K562 (cell line): ENCODE measurements at regions not wholly inside any gene's neighbourhood (a gene's known extent, or its start where the extent isn't known, plus 50 kb on each side); places are given as distances from the start of the nearest gene placed in this dataset.

Source experiments
- AFF4 ChIP-seq: sonication (generic); formaldehyde crosslinking; IDR thresholded peaks from 2 replicates; pipeline ENCODE4 v1.8.0; 2023; ENCODE audit warnings: mild to moderate bottlenecking, missing genetic modification reagents
- CHD2 ChIP-seq: IDR thresholded peaks from 2 replicates; pipeline ENCODE4 v1.6.1; 2011; ENCODE audit warnings: low read depth, low read length
- CTCF ChIP-seq, 3 experiments: IDR thresholded peaks in 2 of 3; conservative IDR thresholded peaks in 1 of 3; 2 replicates each; pipeline ENCODE4 v1.5.1; 2011 to 2012; ENCODE audit warnings: low read length in 3 of 3, mild to moderate bottlenecking in 3 of 3, control low read depth in 2 of 3, improper control_type of control experiment in 1 of 3, inconsistent platforms in 1 of 3, low read depth in 1 of 3, mixed read lengths in 1 of 3, moderate library complexity in 1 of 3; ENCODE audit not compliant: insufficient read depth in 2 of 3
- FOXK1 ChIP-seq: sonication (generic); formaldehyde crosslinking; IDR thresholded peaks from 2 replicates; pipeline ENCODE4 v1.8.0; 2022; ENCODE audit warnings: missing genetic modification reagents, mild to moderate bottlenecking, borderline replicate concordance
- MAFF ChIP-seq: IDR thresholded peaks from 2 replicates; pipeline ENCODE4 v1.6.1; 2012; ENCODE audit warnings: low read length, improper control_type of control experiment
- POLR3A ChIP-seq: IDR thresholded peaks from 2 replicates; pipeline ENCODE4 v1.6.1; 2011; ENCODE audit warnings: borderline replicate concordance, mild to moderate bottlenecking, moderate library complexity; ENCODE audit not compliant: insufficient read length, insufficient read depth; ENCODE audit errors: extremely low read depth
- SIN3B ChIP-seq: fragments of 450-650 bp; IDR thresholded peaks from 2 replicates; pipeline ENCODE4 v1.6.1; 2017; ENCODE audit warnings: low read depth, mild to moderate bottlenecking, moderate library complexity
- SMAD1 ChIP-seq: fragments of 150-350 bp; IDR thresholded peaks from 2 replicates; pipeline ENCODE4 v1.6.1; 2014; ENCODE audit warnings: low read length, low read depth; ENCODE audit not compliant: partially characterized antibody
- TSC22D4 ChIP-seq: fragments of 450-650 bp; IDR thresholded peaks from 2 replicates; pipeline ENCODE4 v1.6.1; 2016; ENCODE audit warnings: missing genetic modification characterization, missing biosample characterization, control low read depth
- ZFP36 ChIP-seq: fragments of 150-350 bp; IDR thresholded peaks from 2 replicates; pipeline ENCODE4 v1.6.1; 2018; ENCODE audit warnings: low read length, low read depth; ENCODE audit not compliant: partially characterized antibody
- ZNF121 ChIP-seq: sonication (generic); formaldehyde crosslinking; conservative IDR thresholded peaks from 2 replicates; pipeline ENCODE4 v1.8.0; 2022; ENCODE audit warnings: missing genetic modification reagents
- ZNF384 ChIP-seq: IDR thresholded peaks from 2 replicates; pipeline ENCODE4 v1.6.1; 2012; ENCODE audit warnings: low read depth, low read length, improper control_type of control experiment
- ZNF551 ChIP-seq: fragments of 250-450 bp; sonication (Bioruptor Pico); IDR thresholded peaks from 2 replicates; pipeline ENCODE4 v1.5.0; 2021; ENCODE audit warnings: mild to moderate bottlenecking, moderate library complexity
- TF ChIP-seq, protein P1 (sequence below): sonication (generic); formaldehyde crosslinking; IDR thresholded peaks from 2 replicates; pipeline ENCODE4 v1.9.0; 2022; ENCODE audit warnings: mild to moderate bottlenecking, missing genetic modification reagents

DNA sequence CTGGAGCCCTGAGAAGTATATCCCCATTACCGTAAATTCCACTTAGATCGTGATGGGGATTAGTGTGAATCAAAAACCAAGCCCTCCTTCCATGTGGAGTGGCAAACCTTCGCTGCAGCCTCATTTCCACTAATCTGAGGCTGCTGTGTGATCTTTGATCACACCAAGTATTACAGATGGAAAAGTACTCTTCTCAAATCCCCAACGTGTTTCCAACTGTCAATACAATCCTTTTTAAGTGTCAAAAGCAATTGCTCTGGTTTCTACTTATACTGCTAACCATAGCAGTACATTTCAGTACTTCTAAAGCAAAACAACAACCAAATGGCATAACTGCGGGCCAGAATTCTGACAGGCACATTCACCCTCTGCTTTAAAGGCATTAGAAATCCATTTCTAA, 307.7 kb upstream of the ADAMTS16 start:
- TF ChIP-seq FOXK1 (CRISPR knock-in tag), result no peak
- no peak for TF ChIP-seq AFF4 (CRISPR knock-in tag)
- no peak for TF ChIP-seq ZNF551 (CRISPR knock-in tag)
- TF ChIP-seq, protein P1, sequence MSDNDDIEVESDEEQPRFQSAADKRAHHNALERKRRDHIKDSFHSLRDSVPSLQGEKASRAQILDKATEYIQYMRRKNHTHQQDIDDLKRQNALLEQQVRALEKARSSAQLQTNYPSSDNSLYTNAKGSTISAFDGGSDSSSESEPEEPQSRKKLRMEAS (CRISPR knock-in tag), result no peak
- no peak for TF ChIP-seq CHD2
- no peak for TF ChIP-seq SMAD1
- TF ChIP-seq ZNF121 (CRISPR knock-in tag), result no peak
- TF ChIP-seq SIN3B, result no peak
- TF ChIP-seq CTCF (IDR thresholded peaks at IDR 0.05 in 2 of 3, conservative IDR thresholded peaks at IDR 0.05 in 1 of 3; ENCODE audit: insufficient read depth in 2 of 3, low read depth in 1 of 3, low read length in 3 of 3), result no peak
- no peak for TF ChIP-seq TSC22D4 (tag)
- no peak for TF ChIP-seq POLR3A
- no peak for TF ChIP-seq MAFF
- TF ChIP-seq ZNF384, result no peak
- no peak for TF ChIP-seq ZFP36
